Right lobe of liver (tissue), 6 donors: ENCODE measurements at regions not wholly inside any gene's neighbourhood (a gene's known extent, or its start where the extent isn't known, plus 50 kb on each side); places are given as distances from the start of the nearest gene placed in this dataset.

Experiments
- ATAC-seq, 4 donors: fragments of 200-7000 bp; cut with Tn5 transposase; one replicate each; pipeline ENCODE4 v1.9.1; 2020; ENCODE audit warnings: mild to moderate bottlenecking in 4 of 4, moderate library complexity in 4 of 4
- DNase-seq, 3 donors: peaks; one replicate each; pipeline ENCODE4 v3.0.0-alpha.2; 2020
- H3K27ac ChIP-seq, 3 donors: fragments of 200-600 bp; one replicate each; pipeline ENCODE4 v1.8.0; 2022
- H3K27me3 ChIP-seq, 2 donors: fragments of 200-600 bp; one replicate each; pipeline ENCODE4 v1.8.0; 2022
- H3K36me3 ChIP-seq, 4 donors: fragments of 200-600 bp; sonication (generic) in 1 of 4; one replicate each; pipeline versions ENCODE4 v1.5.1 to v1.8.0; 2017 to 2022; ENCODE audit warnings: control low read depth in 1 of 4
- H3K4me1 ChIP-seq, 4 donors: fragments of 200-600 bp; sonication (generic) in 1 of 4; one replicate each; pipeline versions ENCODE4 v1.5.1 to v1.8.0; 2017 to 2022; ENCODE audit warnings: control low read depth in 1 of 4
- H3K4me3 ChIP-seq, 3 donors: fragments of 200-600 bp; one replicate each; pipeline ENCODE4 v1.8.0; 2022
- H3K9me3 ChIP-seq, 4 donors: fragments of 200-600 bp; sonication (generic) in 1 of 4; one replicate each; pipeline versions ENCODE4 v1.5.1 to v1.8.0; 2017 to 2022; ENCODE audit warnings: control low read depth in 1 of 4
- CTCF ChIP-seq, 4 donors: fragments of 200-600 bp in 3 of 4; fragments of 450-650 bp in 1 of 4; IDR thresholded peaks; one replicate each; pipeline versions ENCODE4 v1.5.1 to v1.8.0; 2016 to 2022; ENCODE audit warnings: antibody characterized with exemption in 4 of 4, mild to moderate bottlenecking in 2 of 4
- POLR2A ChIP-seq: fragments of 450-650 bp; IDR thresholded peaks from one replicate; pipeline ENCODE4 v1.6.1; 2017; ENCODE audit warnings: antibody characterized with exemption, mild to moderate bottlenecking
- WGBS: methylation state at CpG from one replicate; pipeline ENCODE4 v1.1.6; 2018; ENCODE audit warnings: low coverage, low lambda C conversion rate; ENCODE audit not compliant: insufficient coverage; ENCODE audit errors: missing lambda C conversion rate; 5-methylcytosine and 5-hydroxymethylcytosine counted together
- intact Hi-C, 2 donors: fragments of 100-400 bp; cut with DNase I; formaldehyde crosslinking; loops; one replicate each; pipeline versions ENCODE4 v1.11.2 to v1.14.1; 2022
- donor health status: DM: no; HTN: yes; CAD: no.
- donor health status: DM: no; HTN: no; CAD: no.
- donor health status: DM: no; HTN: no; CAD: no.
- donor health status: DM: no; HTN: yes; CAD: no.
- donor health status: DM: no; HTN: yes; CAD: no.

- peak; percentile 26 for TF ChIP-seq POLR2A
- no peak for TF ChIP-seq CTCF (IDR thresholded peaks at IDR 0.05)
- Histone ChIP-seq H3K36me3 (no peaks in the 10 kb centered on the region), H3K27me3 (no peaks in the 10 kb centered on the region), H3K4me1 (peaks cover 0 to 30% (median 13%) of the 10 kb centered on the region in 4 donors), H3K9me3 (no peaks in the 10 kb centered on the region), H3K27ac (peak overlapping the region; percentile 80 to 88 (median 84)), H3K4me3 (no peak overlapping the region)
- WGBS: 18% methylated on average over 2 of the region's 5 CpGs
- intact Hi-C loops: no loop called here
- ATAC-seq (peak; percentile 83 to 92 (median 90)), DNase-seq (peak; percentile 89 to 98 (median 94))
Measured at GRCh38 chr9:99356512-99356971, 134.5 kb downstream of the SEC61B start.

- no peaks in the 10 kb centered on the region for H3K9me3 ChIP-seq
- DNase-seq: peak; percentile 56 to 75 (median 65)
- H3K27ac ChIP-seq: peak overlapping the region in 2 of 3 donors; percentile 66 to 84
- TF ChIP-seq CTCF (IDR thresholded peaks at IDR 0.05): no peak
- no peak for TF ChIP-seq POLR2A
- intact Hi-C loops: no loop called here
- 49% methylated on average over 5 of the region's 6 CpGs for WGBS
- H3K36me3 ChIP-seq: no peaks in the 10 kb centered on the region
- peaks cover 0 to 32% (median 15%) of the 10 kb centered on the region in 4 donors for H3K4me1 ChIP-seq
- no peak overlapping the region for H3K4me3 ChIP-seq
- ATAC-seq: peak; percentile 31 to 51 (median 40)
- no peaks in the 10 kb centered on the region for H3K27me3 ChIP-seq
Measured at GRCh38 chr9:99357575-99357974, 135.5 kb downstream of the SEC61B start.

- no peak for DNase-seq
- TF ChIP-seq POLR2A: no peak
- no peak for TF ChIP-seq CTCF (IDR thresholded peaks at IDR 0.05)
- Histone ChIP-seq H3K27ac (no peak overlapping the region), H3K9me3 (no peaks in the 10 kb centered on the region), H3K27me3 (no peaks in the 10 kb centered on the region), H3K4me3 (no peak overlapping the region), H3K36me3 (no peaks in the 10 kb centered on the region), H3K4me1 (peaks cover 0 to 32% (median 14%) of the 10 kb centered on the region in 4 donors)
- WGBS: 75% methylated on average over 1 of the region's 7 CpGs
- intact Hi-C loops: no loop called here
- ATAC-seq: no peak
Measured at GRCh38 chr9:99358668-99359067, 136.6 kb downstream of the SEC61B start.

GRCh38 chr9:99359336-99359735 lies 137.3 kb downstream of the SEC61B start:
- WGBS: 44% methylated on average over 6 of the region's 10 CpGs
- no peak for DNase-seq
- H3K27ac ChIP-seq: no peak overlapping the region
- no peak for TF ChIP-seq POLR2A
- no peak for TF ChIP-seq CTCF (IDR thresholded peaks at IDR 0.05)
- ATAC-seq: no peak
- H3K9me3 ChIP-seq: no peaks in the 10 kb centered on the region
- no peaks in the 10 kb centered on the region for H3K36me3 ChIP-seq
- no peak overlapping the region for H3K4me3 ChIP-seq
- intact Hi-C loops: no loop called here
- H3K4me1 ChIP-seq: peaks cover 0 to 27% (median 10%) of the 10 kb centered on the region in 4 donors
- no peaks in the 10 kb centered on the region for H3K27me3 ChIP-seq

- H3K36me3 ChIP-seq: no peaks in the 10 kb centered on the region
- H3K27ac ChIP-seq: no peak overlapping the region
- ATAC-seq (no peak), DNase-seq (no peak)
- TF ChIP-seq CTCF (IDR thresholded peaks at IDR 0.05): no peak
- no peak for TF ChIP-seq POLR2A
- peaks cover 0 to 27% (median 10%) of the 10 kb centered on the region in 4 donors for H3K4me1 ChIP-seq
- no peaks in the 10 kb centered on the region for H3K27me3 ChIP-seq
- intact Hi-C loops: no loop called here
- 60% methylated on average over 1 of the region's 2 CpGs for WGBS
- H3K9me3 ChIP-seq: no peaks in the 10 kb centered on the region
- H3K4me3 ChIP-seq: no peak overlapping the region
Measured at GRCh38 chr9:99360026-99360425, 137.9 kb downstream of the SEC61B start.
